ENCODE measurements at regions not wholly inside any gene's neighbourhood (a gene's known extent, or its start where the extent isn't known, plus 50 kb on each side); places are given as distances from the start of the nearest gene placed in this dataset.

DNA sequence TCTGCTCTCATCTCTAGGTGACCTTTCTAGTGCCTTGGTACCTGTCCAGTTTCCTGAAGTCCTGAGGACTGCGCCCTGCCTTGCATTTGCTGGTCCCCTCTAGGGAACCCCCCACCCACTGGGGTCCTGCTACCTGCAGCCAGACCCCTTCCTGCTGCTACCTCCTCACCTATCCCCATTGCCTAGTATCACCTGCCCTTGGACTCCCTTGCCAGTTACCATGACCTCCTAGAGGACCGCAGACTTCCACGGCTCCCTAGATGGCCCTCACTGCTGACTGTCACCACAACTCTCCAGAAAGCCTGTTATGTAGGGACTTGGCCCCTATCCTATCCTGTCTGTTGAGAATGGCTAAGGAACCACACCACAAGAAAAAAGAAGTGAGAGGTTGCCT is 166.6 kb downstream of the EFNB1 start:
- no peak overlapping the region for H3K27ac ChIP-seq (ENCODE audit: low read depth, low read length)
- no peaks in the 10 kb centered on the region for H3K79me2 ChIP-seq (ENCODE audit: control insufficient read depth, insufficient read depth, low read length, unreplicated experiment)
- H3K4me3 ChIP-seq (ENCODE audit: low read depth, low read length) = no peak overlapping the region
- no peaks in the 10 kb centered on the region for H3K27me3 ChIP-seq (ENCODE audit: insufficient read depth, low read length)
- no peaks in the 10 kb centered on the region for H3K36me3 ChIP-seq (ENCODE audit: insufficient read depth, low read length)
- no peak overlapping the region for H2AFZ ChIP-seq (ENCODE audit: low read length, unreplicated experiment)
- H3K4me1 ChIP-seq (ENCODE audit: control insufficient read depth, insufficient read depth, low read length, unreplicated experiment) = peaks cover 17% of the 10 kb centered on the region

DNA sequence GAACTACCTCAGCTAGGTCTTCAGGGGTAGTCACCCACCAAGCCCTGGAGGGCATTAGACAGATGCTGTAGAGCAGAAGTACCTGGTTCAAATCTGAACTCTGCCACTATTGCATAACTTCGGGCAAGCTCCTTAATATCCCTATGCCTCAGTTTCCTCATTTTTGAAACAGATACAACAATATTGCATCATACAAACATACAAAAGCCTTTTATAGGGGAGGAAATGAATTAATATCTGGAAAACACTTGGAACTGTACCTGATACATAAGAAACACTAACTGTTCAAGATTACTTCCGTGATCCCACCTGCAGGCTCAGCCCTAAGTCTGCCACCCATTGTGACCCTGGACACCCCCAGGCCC is 166.1 kb downstream of the EFNB1 start:
- H3K4me3 ChIP-seq (ENCODE audit: low read depth, low read length) = no peak overlapping the region
- no peaks in the 10 kb centered on the region for H3K27me3 ChIP-seq (ENCODE audit: insufficient read depth, low read length)
- no peak overlapping the region for H2AFZ ChIP-seq (ENCODE audit: low read length, unreplicated experiment)
- no peaks in the 10 kb centered on the region for H3K36me3 ChIP-seq (ENCODE audit: insufficient read depth, low read length)
- no peak overlapping the region for H3K27ac ChIP-seq (ENCODE audit: low read depth, low read length)
- peaks cover 14% of the 10 kb centered on the region for H3K4me1 ChIP-seq (ENCODE audit: control insufficient read depth, insufficient read depth, low read length, unreplicated experiment)
- H3K79me2 ChIP-seq (ENCODE audit: control insufficient read depth, insufficient read depth, low read length, unreplicated experiment) = no peaks in the 10 kb centered on the region

DNA sequence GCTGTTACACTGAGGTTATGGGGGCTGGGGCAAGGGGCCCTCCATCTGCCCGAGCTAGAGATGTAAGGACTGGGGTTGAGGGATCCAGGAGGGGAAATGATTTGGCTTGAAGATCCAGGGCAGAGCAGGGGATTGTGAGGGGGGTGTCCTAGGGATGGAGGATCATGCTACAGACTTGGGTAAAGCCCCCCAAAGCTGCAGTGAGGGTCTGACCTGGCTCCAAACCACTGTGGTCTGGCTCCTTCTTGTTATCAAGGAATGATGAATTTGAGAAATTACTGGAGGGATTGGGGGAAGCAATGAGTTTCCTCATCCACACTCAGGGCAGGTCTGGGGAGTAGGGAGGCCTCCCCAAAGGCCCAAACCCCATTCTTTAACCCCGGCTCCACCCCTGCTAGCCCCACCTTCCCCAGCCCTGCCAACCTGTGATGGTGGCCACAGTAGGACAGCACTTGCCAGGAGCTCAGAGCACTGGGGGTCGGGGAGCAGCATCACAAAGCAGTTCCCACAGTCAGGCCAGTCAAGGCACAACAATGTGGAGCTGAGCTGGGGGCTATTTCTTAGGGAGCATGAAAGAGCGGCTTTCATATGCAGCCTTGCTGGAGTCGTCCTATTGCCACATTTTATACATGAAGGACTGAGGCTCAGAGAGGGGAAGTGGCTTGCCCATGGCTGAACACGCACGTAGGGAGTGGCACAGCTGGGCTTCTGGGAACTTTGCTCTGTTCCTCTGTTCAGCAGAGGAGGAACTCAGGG is 165.5 kb downstream of the EFNB1 start:
- Histone ChIP-seq H3K27ac (ENCODE audit: low read depth, low read length) (no peak overlapping the region), H3K36me3 (ENCODE audit: insufficient read depth, low read length) (no peaks in the 10 kb centered on the region), H3K79me2 (ENCODE audit: control insufficient read depth, insufficient read depth, low read length, unreplicated experiment) (no peaks in the 10 kb centered on the region), H3K27me3 (ENCODE audit: insufficient read depth, low read length) (no peaks in the 10 kb centered on the region), H2AFZ (ENCODE audit: low read length, unreplicated experiment) (no peak overlapping the region), H3K4me1 (ENCODE audit: control insufficient read depth, insufficient read depth, low read length, unreplicated experiment) (peaks cover 10% of the 10 kb centered on the region), H3K4me3 (ENCODE audit: low read depth, low read length) (no peak overlapping the region)

DNA sequence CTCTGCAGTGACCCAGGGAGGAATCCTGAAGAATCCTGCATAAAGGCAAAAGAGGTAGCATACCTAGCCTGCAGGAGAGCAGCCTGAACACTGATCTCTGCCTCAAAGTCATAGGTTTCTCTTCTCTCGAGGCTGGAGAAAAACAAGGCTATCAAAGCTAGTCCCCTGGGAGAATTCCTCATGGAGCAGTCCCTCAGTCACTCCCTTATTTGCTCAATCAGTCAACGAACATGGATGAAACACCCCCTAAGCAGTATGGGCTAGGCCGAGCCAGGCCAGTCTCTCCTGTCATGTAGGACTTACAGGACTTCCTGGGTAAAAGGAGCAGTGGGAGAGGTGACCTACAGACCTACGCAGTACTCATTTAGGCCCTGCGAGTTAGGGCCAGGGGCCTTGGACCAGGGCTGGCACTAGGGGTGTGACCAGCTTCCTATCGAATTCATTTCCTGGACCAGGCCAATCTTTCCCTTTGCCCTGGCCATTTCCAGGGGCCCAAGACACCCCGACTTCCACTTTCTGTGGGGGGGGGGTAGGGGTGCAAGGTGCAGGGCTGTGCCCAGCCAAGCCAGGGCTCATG is 164.1 kb downstream of the EFNB1 start:
- no peaks in the 10 kb centered on the region for H3K36me3 ChIP-seq (ENCODE audit: insufficient read depth, low read length)
- no peaks in the 10 kb centered on the region for H3K27me3 ChIP-seq (ENCODE audit: insufficient read depth, low read length)
- peaks cover 10% of the 10 kb centered on the region for H3K4me1 ChIP-seq (ENCODE audit: control insufficient read depth, insufficient read depth, low read length, unreplicated experiment)
- no peaks in the 10 kb centered on the region for H3K79me2 ChIP-seq (ENCODE audit: control insufficient read depth, insufficient read depth, low read length, unreplicated experiment)
- no peak overlapping the region for H3K4me3 ChIP-seq (ENCODE audit: low read depth, low read length)
- no peak overlapping the region for H3K27ac ChIP-seq (ENCODE audit: low read depth, low read length)
- H2AFZ ChIP-seq (ENCODE audit: low read length, unreplicated experiment) = no peak overlapping the region

DNA sequence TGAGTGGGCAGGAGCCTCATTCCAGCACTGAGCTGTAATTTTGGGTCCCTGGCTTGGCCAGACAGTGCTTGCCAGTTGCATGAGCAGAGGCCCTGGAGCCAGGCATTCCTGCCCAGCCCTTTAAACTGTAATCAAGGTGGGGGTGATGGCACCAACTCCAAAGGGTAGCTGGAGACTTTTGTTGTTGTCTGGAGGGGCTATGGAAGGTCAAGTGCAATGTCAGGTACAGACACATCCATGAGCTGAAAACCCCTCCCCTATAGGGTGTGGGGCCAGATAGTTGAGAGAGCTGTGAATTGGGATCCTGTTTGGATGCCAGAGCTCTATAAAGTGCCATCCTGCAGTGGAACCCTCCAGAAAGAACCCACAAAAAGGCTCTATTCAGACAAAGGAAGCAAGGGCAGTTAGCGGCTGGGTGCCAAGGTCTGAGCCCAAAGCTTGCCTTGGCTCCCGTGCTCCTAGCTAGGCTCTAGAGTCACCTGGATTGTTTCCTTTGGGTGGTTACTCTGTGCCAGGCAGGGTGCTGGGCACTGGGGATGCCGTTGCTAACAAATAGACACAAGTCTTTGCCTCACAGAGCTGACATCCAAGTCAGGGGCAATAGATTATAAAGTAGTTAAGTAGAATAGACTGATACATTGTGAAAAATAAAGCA is 163.0 kb downstream of the EFNB1 start:
- H3K36me3 ChIP-seq (ENCODE audit: insufficient read depth, low read length) = no peaks in the 10 kb centered on the region
- no peaks in the 10 kb centered on the region for H3K27me3 ChIP-seq (ENCODE audit: insufficient read depth, low read length)
- H3K79me2 ChIP-seq (ENCODE audit: control insufficient read depth, insufficient read depth, low read length, unreplicated experiment) = no peaks in the 10 kb centered on the region

DNA sequence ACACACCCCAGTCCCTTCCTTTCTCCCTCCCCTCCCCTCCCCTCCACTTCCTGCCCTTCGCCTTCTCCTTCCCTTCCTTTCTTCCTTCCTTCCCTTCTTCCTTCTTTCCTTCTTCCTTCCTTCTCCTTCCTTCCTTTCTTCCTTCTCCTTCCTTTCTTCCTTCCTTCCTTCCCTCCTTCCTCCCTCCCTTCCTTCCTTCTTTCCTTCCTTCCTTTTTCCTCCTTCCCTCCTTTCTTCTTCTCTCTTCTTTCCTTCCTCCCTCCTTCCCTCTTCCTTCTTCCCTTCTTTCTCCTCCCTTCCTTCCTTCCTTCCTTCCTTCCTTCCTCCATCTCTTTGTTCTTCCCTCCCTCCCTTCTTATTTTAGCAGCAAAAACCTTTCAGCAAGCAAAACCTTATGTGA is 162.1 kb downstream of the EFNB1 start:
- no peak overlapping the region for H2AFZ ChIP-seq (ENCODE audit: low read length, unreplicated experiment)
- H3K27ac ChIP-seq (ENCODE audit: low read depth, low read length) = no peak overlapping the region
- H3K4me3 ChIP-seq (ENCODE audit: low read depth, low read length) = no peak overlapping the region
- no peaks in the 10 kb centered on the region for H3K27me3 ChIP-seq (ENCODE audit: insufficient read depth, low read length)
- H3K36me3 ChIP-seq (ENCODE audit: insufficient read depth, low read length) = no peaks in the 10 kb centered on the region
- H3K79me2 ChIP-seq (ENCODE audit: control insufficient read depth, insufficient read depth, low read length, unreplicated experiment) = no peaks in the 10 kb centered on the region
- peaks cover 6% of the 10 kb centered on the region for H3K4me1 ChIP-seq (ENCODE audit: control insufficient read depth, insufficient read depth, low read length, unreplicated experiment)

More for the DNA sequence above, 163.0 kb downstream of the EFNB1 start:
- peaks cover 10% of the 10 kb centered on the region for H3K4me1 ChIP-seq (ENCODE audit: control insufficient read depth, insufficient read depth, low read length, unreplicated experiment)
- no peak overlapping the region for H3K27ac ChIP-seq (ENCODE audit: low read depth, low read length)
- H3K4me3 ChIP-seq (ENCODE audit: low read depth, low read length) = no peak overlapping the region
- H2AFZ ChIP-seq (ENCODE audit: low read length, unreplicated experiment) = no peak overlapping the region

DNA sequence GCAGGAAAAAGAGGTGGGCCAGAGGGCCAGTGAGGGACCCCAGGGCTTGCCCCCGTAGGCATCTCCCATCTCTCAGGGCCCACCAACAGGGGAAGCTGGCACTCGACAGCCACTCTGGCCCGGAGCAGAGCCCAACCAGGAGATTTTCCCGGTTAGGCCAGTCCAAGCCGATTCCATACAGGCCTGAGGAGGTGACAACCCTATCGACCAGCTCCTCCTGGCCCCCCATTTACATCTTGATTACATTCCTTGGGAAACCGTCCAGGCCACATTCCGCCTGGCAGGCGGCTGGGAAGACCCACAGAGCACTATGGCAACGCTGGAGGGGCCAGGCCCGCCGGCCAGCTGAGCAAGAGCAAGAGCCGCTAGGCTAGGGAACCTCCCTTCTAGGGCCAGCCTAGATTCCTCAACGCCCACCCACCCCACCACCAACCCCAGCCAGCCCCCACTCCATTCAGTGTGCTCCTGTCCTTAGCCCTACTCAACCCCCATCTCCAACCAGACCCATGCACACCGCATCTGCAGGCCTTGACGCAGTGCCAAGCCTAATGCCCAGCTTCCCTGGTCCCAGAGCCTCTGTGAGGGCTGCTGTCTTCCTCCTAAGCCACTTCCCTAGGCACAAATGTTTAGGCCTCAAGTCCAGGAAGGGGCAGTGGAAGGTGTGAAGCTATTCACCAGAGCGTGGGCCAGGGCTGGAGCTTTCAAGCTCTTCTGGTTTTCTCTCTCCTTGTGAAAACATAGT is 161.2 kb downstream of the EFNB1 start:
- H3K27me3 ChIP-seq (ENCODE audit: insufficient read depth, low read length) = no peaks in the 10 kb centered on the region
- H2AFZ ChIP-seq (ENCODE audit: low read length, unreplicated experiment) = no peak overlapping the region
- no peak overlapping the region for H3K27ac ChIP-seq (ENCODE audit: low read depth, low read length)
- H3K79me2 ChIP-seq (ENCODE audit: control insufficient read depth, insufficient read depth, low read length, unreplicated experiment) = no peaks in the 10 kb centered on the region
- H3K4me3 ChIP-seq (ENCODE audit: low read depth, low read length) = no peak overlapping the region
- no peaks in the 10 kb centered on the region for H3K36me3 ChIP-seq (ENCODE audit: insufficient read depth, low read length)
- no peaks in the 10 kb centered on the region for H3K4me1 ChIP-seq (ENCODE audit: control insufficient read depth, insufficient read depth, low read length, unreplicated experiment)

DNA sequence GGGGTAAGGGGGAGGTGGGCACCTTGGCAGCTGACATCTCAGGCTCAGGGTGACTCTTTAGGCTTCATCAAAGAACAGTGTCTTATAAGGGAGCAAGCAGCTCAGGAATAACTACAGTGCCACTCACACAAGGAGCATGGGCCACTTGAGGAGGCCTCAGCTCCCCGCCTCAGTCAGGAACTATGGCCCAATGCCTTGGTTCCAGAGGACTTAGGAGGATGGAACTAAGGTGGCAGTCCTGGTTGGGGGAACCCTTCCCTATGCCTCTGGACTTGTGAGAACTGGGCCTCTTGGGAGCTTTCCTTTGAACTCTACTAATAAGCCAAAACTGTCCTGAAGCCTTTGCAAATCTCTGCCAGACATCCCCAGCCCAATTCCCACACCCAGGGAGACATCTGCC is 160.6 kb downstream of the EFNB1 start:
- no peaks in the 10 kb centered on the region for H3K27me3 ChIP-seq (ENCODE audit: insufficient read depth, low read length)
- H3K27ac ChIP-seq (ENCODE audit: low read depth, low read length) = no peak overlapping the region
- no peaks in the 10 kb centered on the region for H3K79me2 ChIP-seq (ENCODE audit: control insufficient read depth, insufficient read depth, low read length, unreplicated experiment)
- no peaks in the 10 kb centered on the region for H3K4me1 ChIP-seq (ENCODE audit: control insufficient read depth, insufficient read depth, low read length, unreplicated experiment)
- no peaks in the 10 kb centered on the region for H3K36me3 ChIP-seq (ENCODE audit: insufficient read depth, low read length)
- no peak overlapping the region for H3K4me3 ChIP-seq (ENCODE audit: low read depth, low read length)
- H2AFZ ChIP-seq (ENCODE audit: low read length, unreplicated experiment) = no peak overlapping the region

DNA sequence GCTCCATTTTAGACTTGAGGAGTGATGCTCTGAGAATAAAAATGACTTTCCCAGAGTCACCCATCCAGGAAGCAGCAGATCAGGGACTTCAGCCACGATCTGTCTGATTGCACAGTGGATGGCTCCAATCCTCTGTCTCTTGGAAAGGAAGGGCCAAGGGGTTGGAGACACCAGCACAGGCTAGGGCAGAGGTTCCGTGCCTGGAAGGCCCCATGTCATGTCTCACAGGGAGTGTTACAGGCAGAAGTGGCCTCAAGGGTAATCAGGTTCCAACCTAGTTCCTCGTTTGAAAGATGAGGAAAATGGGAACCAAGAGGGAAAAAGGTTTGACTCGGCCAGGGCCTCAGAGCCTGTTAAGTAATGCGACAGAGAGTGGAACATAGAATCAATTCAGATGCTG is 160.0 kb downstream of the EFNB1 start:
- Histone ChIP-seq H3K4me3 (ENCODE audit: low read depth, low read length) (no peak overlapping the region), H2AFZ (ENCODE audit: low read length, unreplicated experiment) (no peak overlapping the region), H3K27me3 (ENCODE audit: insufficient read depth, low read length) (no peaks in the 10 kb centered on the region), H3K4me1 (ENCODE audit: control insufficient read depth, insufficient read depth, low read length, unreplicated experiment) (no peaks in the 10 kb centered on the region), H3K27ac (ENCODE audit: low read depth, low read length) (no peak overlapping the region), H3K79me2 (ENCODE audit: control insufficient read depth, insufficient read depth, low read length, unreplicated experiment) (no peaks in the 10 kb centered on the region), H3K36me3 (ENCODE audit: insufficient read depth, low read length) (no peaks in the 10 kb centered on the region)

DNA sequence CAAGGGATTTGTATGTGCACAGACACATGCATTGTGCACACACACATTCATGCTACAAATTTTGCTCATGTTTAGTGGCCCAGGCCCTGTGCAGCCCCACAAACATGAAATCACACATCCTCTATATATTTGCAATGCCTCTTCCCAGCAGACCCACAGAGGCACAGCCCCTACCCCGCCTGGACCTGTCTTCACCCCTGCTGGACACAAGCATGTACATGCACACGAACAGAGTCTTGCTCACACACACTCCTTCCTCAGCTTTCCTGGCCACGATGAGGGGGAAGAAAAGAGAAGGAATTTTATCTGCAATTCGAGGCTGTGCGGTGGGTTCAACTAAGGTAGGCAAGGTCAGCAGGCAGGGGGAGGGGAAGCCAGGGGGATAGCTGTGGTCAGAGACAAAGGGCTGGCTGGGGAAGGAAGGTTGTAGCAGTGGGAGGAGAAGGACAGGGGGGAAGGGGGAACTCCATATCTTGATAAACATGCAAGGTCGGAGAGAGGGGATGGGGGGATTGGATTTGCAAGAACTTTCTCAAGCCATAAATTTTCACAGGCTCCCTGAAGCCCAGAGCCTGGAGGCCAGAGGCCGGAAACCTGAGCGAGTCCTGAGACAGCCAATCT is 156.4 kb downstream of the EFNB1 start:
- no peaks in the 10 kb centered on the region for H3K27me3 ChIP-seq (ENCODE audit: insufficient read depth, low read length)
- no peaks in the 10 kb centered on the region for H3K79me2 ChIP-seq (ENCODE audit: control insufficient read depth, insufficient read depth, low read length, unreplicated experiment)
- no peaks in the 10 kb centered on the region for H3K4me1 ChIP-seq (ENCODE audit: control insufficient read depth, insufficient read depth, low read length, unreplicated experiment)
- no peak overlapping the region for H3K4me3 ChIP-seq (ENCODE audit: low read depth, low read length)
- H2AFZ ChIP-seq (ENCODE audit: low read length, unreplicated experiment) = no peak overlapping the region
- no peak overlapping the region for H3K27ac ChIP-seq (ENCODE audit: low read depth, low read length)
- H3K36me3 ChIP-seq (ENCODE audit: insufficient read depth, low read length) = no peaks in the 10 kb centered on the region
